Natural killer cell treated with Interleukin-12 subunit alpha and Interleukin-12 subunit beta and Interleukin-15 and Interleukin-18, amount 100 ng/mL, for 72 hours (primary cell): ENCODE measurements at regions not wholly inside any gene's neighbourhood (a gene's known extent, or its start where the extent isn't known, plus 50 kb on each side); places are given as distances from the start of the nearest gene placed in this dataset.
"Not testable (repeated sequence)": the region's sequence is repeated elsewhere in the genome, so short reads cannot be mapped to it uniquely, and the experiment has no call there.

ENCODE experiments used
- ATAC-seq, 2 donors: fragments of 150-1000 bp; cut with Tn5 transposase in 1 of 2; sonication (Bioruptor Pico), chemical (Tn5 transposase) in 1 of 2; 2 replicates each; pipeline ENCODE4 v1.10.0; 2021
- DNase-seq: peaks from one replicate; pipeline ENCODE4 v3.0.0; 2022; ENCODE audit warnings: low spot score
- H3K27ac Mint-ChIP-seq, 2 donors: 1 replicate in 1 of 2; 2 replicates in 1 of 2; pipeline ENCODE4 v1.8.0; 2022; ENCODE audit warnings: mixed read lengths in 2 of 2, mild to moderate bottlenecking in 1 of 2, moderate library complexity in 1 of 2
- H3K27me3 Mint-ChIP-seq, 2 donors: 1 replicate in 1 of 2; 2 replicates in 1 of 2; pipeline ENCODE4 v1.8.0; 2022; ENCODE audit warnings: mixed read lengths in 2 of 2
- H3K36me3 Mint-ChIP-seq: one replicate; pipeline ENCODE4 v1.8.0; 2022; ENCODE audit warnings: mixed read lengths
- H3K4me1 Mint-ChIP-seq, 2 donors: 1 replicate in 1 of 2; 2 replicates in 1 of 2; pipeline ENCODE4 v1.8.0; 2022; ENCODE audit warnings: low read depth in 2 of 2, mixed read lengths in 2 of 2, mild to moderate bottlenecking in 1 of 2
- H3K4me3 Mint-ChIP-seq: one replicate; pipeline ENCODE4 v1.8.0; 2022; ENCODE audit warnings: mixed read lengths
- H3K9me3 Mint-ChIP-seq: 2 replicates; pipeline ENCODE4 v1.8.0; 2022; ENCODE audit warnings: mixed read lengths

DNA sequence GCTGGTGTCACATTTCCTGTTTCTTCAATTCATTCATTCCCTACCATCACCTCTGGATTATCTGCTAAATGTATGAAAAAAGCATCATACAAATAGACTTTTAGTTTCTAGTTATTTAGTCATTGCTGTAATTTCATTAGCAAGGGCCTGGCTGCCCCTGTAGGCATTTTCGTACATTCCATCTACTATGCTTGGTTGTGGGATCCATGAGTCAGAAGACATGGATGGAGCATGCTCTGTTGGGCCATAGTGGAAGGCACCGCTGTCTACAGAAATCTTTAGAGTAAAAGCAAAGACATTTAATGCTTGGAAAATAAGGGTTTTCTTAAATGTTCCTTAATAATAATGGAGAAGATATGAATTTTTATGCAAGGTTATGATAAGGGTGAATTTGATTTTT, 324.8 kb upstream of the MEIS1 start:
- Mint-ChIP-seq H3K27me3 (no peaks in the 10 kb centered on the region), H3K27ac (no peak overlapping the region), H3K4me1 (no peaks in the 10 kb centered on the region), H3K36me3 (no peaks in the 10 kb centered on the region), H3K4me3 (no peak overlapping the region), H3K9me3 (peaks cover 7% of the 10 kb centered on the region)
- DNase-seq: no peak
- ATAC-seq: no peak

- no peak for DNase-seq
- Mint-ChIP-seq H3K27me3 (no peaks in the 10 kb centered on the region), H3K9me3 (peaks cover 7% of the 10 kb centered on the region), H3K27ac (no peak overlapping the region), H3K4me3 (no peak overlapping the region), H3K4me1 (no peaks in the 10 kb centered on the region), H3K36me3 (no peaks in the 10 kb centered on the region)
- ATAC-seq: no peak
These were observed 325.5 kb upstream of the MEIS1 start for GRCh38 chr2:66109419-66109818.

- no peak for DNase-seq
- ATAC-seq: no peak
- Mint-ChIP-seq H3K9me3 (no peaks in the 10 kb centered on the region), H3K27ac (no peak overlapping the region), H3K27me3 (no peaks in the 10 kb centered on the region), H3K36me3 (no peaks in the 10 kb centered on the region), H3K4me3 (no peak overlapping the region), H3K4me1 (no peaks in the 10 kb centered on the region)
These were observed 329.7 kb upstream of the MEIS1 start for GRCh38 chr2:66105066-66105753.

DNA sequence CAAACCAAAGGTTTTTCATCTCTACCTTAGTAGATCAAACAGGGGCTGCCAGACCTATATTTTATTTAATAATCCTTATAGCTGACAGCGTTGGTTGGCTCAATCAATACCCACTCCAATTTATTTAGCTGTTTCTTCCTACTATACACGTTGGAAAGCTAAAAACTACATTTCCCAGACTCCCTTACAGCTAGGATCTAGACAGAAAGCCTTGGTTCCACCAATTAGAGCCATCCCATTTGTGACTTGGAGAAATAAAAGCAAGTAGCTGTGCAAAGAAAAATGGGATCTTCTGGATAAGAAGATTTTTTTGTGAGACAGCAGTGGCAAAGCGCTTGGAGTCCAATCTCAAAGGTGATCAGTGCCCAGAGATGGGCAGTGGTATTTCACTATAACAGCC, 331.3 kb upstream of the MEIS1 start:
- ATAC-seq (no peak), DNase-seq (no peak)
- Mint-ChIP-seq H3K36me3 (no peaks in the 10 kb centered on the region), H3K27me3 (no peaks in the 10 kb centered on the region), H3K9me3 (no peaks in the 10 kb centered on the region), H3K4me3 (no peak overlapping the region), H3K4me1 (no peaks in the 10 kb centered on the region), H3K27ac (no peak overlapping the region)

- H3K27me3 Mint-ChIP-seq: no peaks in the 10 kb centered on the region
- H3K9me3 Mint-ChIP-seq: peaks cover 4% of the 10 kb centered on the region
- H3K27ac Mint-ChIP-seq: no peak overlapping the region
- no peak for DNase-seq
- H3K36me3 Mint-ChIP-seq: no peaks in the 10 kb centered on the region
- no peak overlapping the region for H3K4me3 Mint-ChIP-seq
- no peak for ATAC-seq
- H3K4me1 Mint-ChIP-seq: no peaks in the 10 kb centered on the region
These were observed 333.7 kb upstream of the MEIS1 start for GRCh38 chr2:66101206-66101605.

DNA sequence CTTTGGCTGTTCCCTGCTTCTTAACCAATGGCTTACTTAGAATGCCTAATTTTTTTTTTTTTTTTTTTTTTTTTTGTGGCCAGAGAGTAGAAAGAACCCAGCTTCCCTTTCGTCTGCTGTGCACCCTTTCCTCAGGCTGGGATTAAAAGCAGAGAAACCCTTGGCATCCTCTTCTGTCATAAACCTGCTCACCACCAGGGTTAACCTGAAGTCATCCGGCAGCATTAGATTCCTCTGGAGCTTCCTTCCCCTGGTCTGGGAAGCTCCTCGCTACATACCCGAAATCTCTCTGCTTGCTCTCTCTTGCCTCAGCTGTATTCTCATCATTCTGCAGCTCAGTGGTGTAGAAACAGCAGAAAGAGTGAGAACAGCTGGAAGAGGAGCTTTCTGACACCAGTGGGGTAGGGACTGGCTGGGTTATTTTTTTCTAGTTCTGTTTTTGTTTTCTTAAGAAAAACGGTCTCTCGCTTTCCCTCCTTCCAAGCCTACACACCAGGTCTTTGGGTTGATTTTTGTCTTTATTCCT, 339.0 kb upstream of the MEIS1 start:
- Mint-ChIP-seq H3K27me3 (no peaks in the 10 kb centered on the region), H3K9me3 (peaks cover 7% of the 10 kb centered on the region), H3K36me3 (no peaks in the 10 kb centered on the region), H3K4me1 (no peaks in the 10 kb centered on the region), H3K4me3 (no peak overlapping the region), H3K27ac (no peak overlapping the region)
- ATAC-seq (no peak), DNase-seq (no peak)

DNA sequence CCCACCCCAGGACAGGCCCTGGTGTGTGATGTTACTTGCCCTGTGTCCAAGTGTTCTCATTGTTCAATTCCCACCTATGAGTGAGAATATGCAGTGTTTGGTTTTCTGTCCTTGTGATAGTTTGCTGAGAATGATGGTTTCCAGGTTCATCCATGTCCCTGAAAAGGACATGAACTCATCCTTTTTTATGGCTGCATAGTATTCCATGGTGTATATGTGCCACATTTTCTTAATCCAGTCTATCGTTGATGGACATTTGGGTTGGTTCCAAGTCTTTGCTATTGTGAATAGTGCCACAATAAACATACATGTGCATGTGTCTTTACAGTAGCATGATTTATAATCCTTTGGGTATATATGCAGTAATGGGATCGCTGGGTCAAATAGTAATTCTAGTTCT, 340.2 kb upstream of the MEIS1 start:
- H3K27me3 Mint-ChIP-seq, H3K27ac Mint-ChIP-seq, H3K36me3 Mint-ChIP-seq, H3K4me1 Mint-ChIP-seq, H3K4me3 Mint-ChIP-seq, ATAC-seq, DNase-seq: not testable (repeated sequence)
- H3K9me3 Mint-ChIP-seq: peaks cover 12% of the 10 kb centered on the region

DNA sequence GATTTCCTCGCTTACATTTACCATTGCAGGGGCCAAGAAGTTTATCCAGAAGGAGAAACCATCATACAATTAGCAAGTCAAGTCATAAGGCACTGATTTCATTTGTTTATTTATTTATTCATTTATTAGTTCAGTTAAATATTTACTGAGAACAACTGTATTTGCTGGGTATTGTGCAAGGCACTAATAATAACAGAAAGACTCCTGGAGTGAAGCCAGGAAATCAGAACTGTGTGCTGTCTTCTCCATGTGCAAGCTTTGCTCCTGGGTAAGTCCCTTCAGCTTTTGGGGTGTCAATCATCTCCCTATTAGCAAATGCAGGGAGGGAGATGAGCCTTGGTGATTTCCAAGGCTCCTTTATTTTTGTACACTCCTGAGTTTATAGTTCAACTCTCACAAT, 341.6 kb upstream of the MEIS1 start:
- DNase-seq (no peak), ATAC-seq (no peak)
- Mint-ChIP-seq H3K4me1 (no peaks in the 10 kb centered on the region), H3K4me3 (no peak overlapping the region), H3K9me3 (peaks cover 16% of the 10 kb centered on the region), H3K36me3 (no peaks in the 10 kb centered on the region), H3K27me3 (no peaks in the 10 kb centered on the region), H3K27ac (no peak overlapping the region)

DNA sequence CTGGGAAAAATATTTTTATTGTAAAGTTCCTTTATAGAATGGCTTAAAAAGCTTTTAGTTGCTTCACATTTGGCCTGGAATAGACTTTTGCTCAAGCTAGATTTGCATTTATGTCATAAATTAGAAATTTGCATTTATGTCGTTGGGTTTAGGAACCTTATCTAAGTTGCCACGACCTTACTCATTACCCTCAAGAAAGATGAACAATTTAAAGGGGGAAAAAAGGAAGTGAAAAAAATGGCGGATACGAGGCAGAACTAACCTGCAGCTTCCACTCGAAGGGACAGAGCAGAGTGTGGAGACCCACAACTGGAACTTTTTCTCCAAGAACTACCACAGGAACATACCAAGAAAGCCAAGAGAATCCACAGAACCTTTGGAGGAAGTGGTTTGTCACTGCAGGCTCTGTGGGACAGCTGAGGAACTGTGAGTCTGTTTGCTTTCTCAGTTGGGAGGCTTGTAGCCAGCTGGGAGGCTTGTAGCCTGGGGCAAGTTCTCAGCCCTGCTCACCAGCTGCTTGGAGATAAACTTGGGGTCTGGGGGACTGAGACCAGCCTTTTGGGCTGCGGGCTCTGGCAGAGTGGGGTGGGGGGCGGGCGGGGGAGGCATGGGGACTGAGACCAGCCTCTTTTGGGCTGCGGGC, 349.9 kb upstream of the MEIS1 start:
- DNase-seq (no peak), ATAC-seq (no peak)
- Mint-ChIP-seq H3K4me3 (no peak overlapping the region), H3K4me1 (no peaks in the 10 kb centered on the region), H3K36me3 (no peaks in the 10 kb centered on the region), H3K27ac (no peak overlapping the region), H3K9me3 (peaks cover 11% of the 10 kb centered on the region), H3K27me3 (peaks cover 0 to 3% of the 10 kb centered on the region in 2 donors)

GRCh38 chr2:66082581-66082980, 352.3 kb upstream of the MEIS1 start:
- no peak overlapping the region for H3K27ac Mint-ChIP-seq
- H3K4me1 Mint-ChIP-seq: no peaks in the 10 kb centered on the region
- DNase-seq: no peak
- no peaks in the 10 kb centered on the region for H3K9me3 Mint-ChIP-seq
- H3K4me3 Mint-ChIP-seq: no peak overlapping the region
- H3K36me3 Mint-ChIP-seq: no peaks in the 10 kb centered on the region
- ATAC-seq: no peak
- H3K27me3 Mint-ChIP-seq: peaks cover 0 to 5% of the 10 kb centered on the region in 2 donors

DNA sequence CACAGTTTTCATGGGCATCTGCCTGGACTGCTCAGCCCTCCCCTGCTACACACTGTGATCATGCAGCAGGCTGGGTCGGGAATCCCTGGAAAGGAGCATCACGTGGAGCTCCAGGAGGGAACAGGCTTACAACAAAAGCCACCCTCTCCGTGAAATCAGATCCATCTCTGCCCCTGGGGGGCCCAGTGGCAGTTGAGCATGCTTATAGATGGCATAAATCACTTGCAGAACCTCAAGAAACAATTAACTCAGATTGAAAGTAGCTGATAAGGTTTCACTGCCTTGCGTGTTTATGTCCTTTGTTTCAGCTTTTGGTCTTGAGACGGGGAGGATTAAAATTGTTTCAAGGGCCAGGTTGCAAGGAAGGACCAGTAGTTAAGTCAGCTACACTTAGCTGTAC, 354.8 kb upstream of the MEIS1 start:
- no peak overlapping the region for H3K4me3 Mint-ChIP-seq
- no peak overlapping the region for H3K27ac Mint-ChIP-seq
- ATAC-seq: no peak
- H3K27me3 Mint-ChIP-seq: peaks cover 0 to 5% of the 10 kb centered on the region in 2 donors
- no peak for DNase-seq
- H3K4me1 Mint-ChIP-seq: no peaks in the 10 kb centered on the region
- H3K9me3 Mint-ChIP-seq: no peaks in the 10 kb centered on the region
- no peaks in the 10 kb centered on the region for H3K36me3 Mint-ChIP-seq

DNA sequence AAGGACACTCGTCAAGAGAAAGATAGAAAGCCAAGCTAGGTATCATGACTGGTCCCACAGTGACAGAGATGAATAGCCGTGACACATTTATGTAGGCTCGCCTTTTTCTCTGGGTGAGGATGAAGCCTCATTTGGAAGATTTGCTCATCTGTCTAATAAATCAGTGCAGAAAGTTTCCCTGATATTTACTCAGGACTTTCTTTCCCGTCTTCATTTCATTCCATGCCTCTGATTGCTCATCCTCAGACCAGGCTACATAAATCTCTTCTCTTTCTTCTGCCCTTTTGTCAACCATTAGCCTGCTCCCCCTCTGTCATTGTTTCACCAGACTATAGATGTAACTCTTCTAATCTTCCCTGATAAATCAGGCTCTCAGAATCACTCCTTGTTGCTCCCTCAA, 361.8 kb upstream of the MEIS1 start:
- Mint-ChIP-seq H3K9me3 (no peaks in the 10 kb centered on the region), H3K4me3 (no peak overlapping the region), H3K4me1 (no peaks in the 10 kb centered on the region), H3K27ac (no peak overlapping the region), H3K27me3 (no peaks in the 10 kb centered on the region), H3K36me3 (no peaks in the 10 kb centered on the region)
- no peak for DNase-seq
- ATAC-seq: no peak

- no peaks in the 10 kb centered on the region for H3K36me3 Mint-ChIP-seq
- no peaks in the 10 kb centered on the region for H3K9me3 Mint-ChIP-seq
- no peaks in the 10 kb centered on the region for H3K4me1 Mint-ChIP-seq
- DNase-seq: no peak
- no peak overlapping the region for H3K27ac Mint-ChIP-seq
- no peaks in the 10 kb centered on the region for H3K27me3 Mint-ChIP-seq
- ATAC-seq: no peak
- no peak overlapping the region for H3K4me3 Mint-ChIP-seq
These were observed 364.0 kb upstream of the MEIS1 start for GRCh38 chr2:66070721-66071602.
